WTC11 (cell line): ENCODE measurements at regions not wholly inside any gene's neighbourhood (a gene's known extent, or its start where the extent isn't known, plus 50 kb on each side); places are given as distances from the start of the nearest gene placed in this dataset.

ENCODE experiments used
- ATAC-seq: fragments of 200-7000 bp; cut with Tn5 transposase; 2 replicates; pipeline ENCODE4 v1.10.0; 2021; ENCODE audit warnings: mild to moderate bottlenecking, moderate library complexity
- CTCF ChIA-PET: fragments of 300-600 bp; sonication (Branson Sonifier 250); formaldehyde crosslinking; loops from one replicate; lab custom pipeline; 2021; ENCODE audit warnings: antibody characterized with exemption; lab: Charles Lee
- POLR2A ChIA-PET: fragments of 350-600 bp; sonication (Branson Sonifier 250); formaldehyde crosslinking; loops from one replicate; lab custom pipeline; 2021; ENCODE audit warnings: antibody characterized with exemption; lab: Charles Lee
- DNase-seq: peaks from one replicate; pipeline ENCODE4 v3.0.0; 2021; ENCODE audit warnings: low spot score
- H3K27ac Mint-ChIP-seq: 2 replicates; pipeline ENCODE4 v1.8.0; 2021; ENCODE audit warnings: mixed read lengths
- H3K27me3 Mint-ChIP-seq: 2 replicates; pipeline ENCODE4 v1.8.0; 2021; ENCODE audit warnings: low read depth, mild to moderate bottlenecking, moderate library complexity, mixed read lengths
- H3K36me3 Mint-ChIP-seq: 2 replicates; pipeline ENCODE4 v1.8.0; 2021; ENCODE audit warnings: mixed read lengths
- H3K4me1 Mint-ChIP-seq: 2 replicates; pipeline ENCODE4 v1.8.0; 2022; ENCODE audit warnings: mixed read lengths
- H3K4me3 Mint-ChIP-seq: 2 replicates; pipeline ENCODE4 v1.8.0; 2021; ENCODE audit warnings: mild to moderate bottlenecking, moderate library complexity, mixed read lengths
- H3K9me3 Mint-ChIP-seq: 2 replicates; pipeline ENCODE4 v1.8.0; 2021; ENCODE audit warnings: mixed read lengths
- ATF6 ChIP-seq: sonication (generic); formaldehyde crosslinking; IDR thresholded peaks from 2 replicates; pipeline ENCODE4 v1.8.1; 2023; ENCODE audit warnings: mild to moderate bottlenecking, missing genetic modification reagents
- E2F5 ChIP-seq: sonication (generic); formaldehyde crosslinking; IDR thresholded peaks from 2 replicates; pipeline ENCODE4 v1.8.1; 2022; ENCODE audit warnings: mild to moderate bottlenecking, moderate library complexity, missing genetic modification reagents
- ERG ChIP-seq: fragments of 250-450 bp; sonication (Bioruptor Pico); IDR thresholded peaks from 2 replicates; pipeline ENCODE4 v1.8.0; 2021; ENCODE audit warnings: mild to moderate bottlenecking
- FOXK1 ChIP-seq: sonication (generic); formaldehyde crosslinking; IDR thresholded peaks from 2 replicates; pipeline ENCODE4 v1.8.0; 2022; ENCODE audit warnings: mild to moderate bottlenecking, moderate library complexity, missing genetic modification reagents
- JAZF1 ChIP-seq: fragments of 250-450 bp; sonication (Bioruptor Pico); IDR thresholded peaks from 2 replicates; pipeline ENCODE4 v1.9.0; 2021; ENCODE audit warnings: moderate library complexity, mild to moderate bottlenecking, inconsistent platforms
- MYBL2 ChIP-seq: sonication (generic); formaldehyde crosslinking; IDR thresholded peaks from 2 replicates; pipeline ENCODE4 v1.8.1; 2023; ENCODE audit warnings: mild to moderate bottlenecking, moderate library complexity, missing genetic modification reagents
- OVOL2 ChIP-seq: fragments of 250-450 bp; sonication (Bioruptor Pico); IDR thresholded peaks from 2 replicates; pipeline ENCODE4 v1.9.0; 2021; ENCODE audit warnings: mild to moderate bottlenecking, borderline replicate concordance
- SMAD4 ChIP-seq: sonication (generic); formaldehyde crosslinking; IDR thresholded peaks from 2 replicates; pipeline ENCODE4 v1.8.0; 2022; ENCODE audit warnings: mild to moderate bottlenecking, missing genetic modification reagents
- STAT6 ChIP-seq: sonication (generic); formaldehyde crosslinking; conservative IDR thresholded peaks from 2 replicates; pipeline ENCODE4 v1.8.1; 2023; ENCODE audit warnings: mild to moderate bottlenecking, low read depth, missing genetic modification reagents, moderate library complexity
- USF1 ChIP-seq: sonication (generic); formaldehyde crosslinking; IDR thresholded peaks from 2 replicates; pipeline ENCODE4 v1.8.0; 2022; ENCODE audit warnings: mild to moderate bottlenecking, missing genetic modification reagents
- ZBTB21 ChIP-seq: sonication (generic); formaldehyde crosslinking; IDR thresholded peaks from 2 replicates; pipeline ENCODE4 v1.8.1; 2023; ENCODE audit warnings: mild to moderate bottlenecking, missing genetic modification reagents, borderline replicate concordance
- ZBTB43 ChIP-seq: sonication (generic); formaldehyde crosslinking; IDR thresholded peaks from 2 replicates; pipeline ENCODE4 v1.8.1; 2023; ENCODE audit warnings: mild to moderate bottlenecking, missing genetic modification reagents
- ZNF232 ChIP-seq: sonication (generic); formaldehyde crosslinking; IDR thresholded peaks from 2 replicates; pipeline ENCODE4 v1.8.0; 2022; ENCODE audit warnings: mild to moderate bottlenecking, missing genetic modification reagents
- ZNF416 ChIP-seq: fragments of 250-450 bp; sonication (Bioruptor Pico); IDR thresholded peaks from 2 replicates; pipeline ENCODE4 v1.9.0; 2021; ENCODE audit warnings: mild to moderate bottlenecking, inconsistent platforms
- ZNF425 ChIP-seq: fragments of 250-450 bp; sonication (Bioruptor Pico); conservative IDR thresholded peaks from 2 replicates; pipeline ENCODE4 v1.9.0; 2021; ENCODE audit warnings: mild to moderate bottlenecking
- ZNF512 ChIP-seq: sonication (generic); formaldehyde crosslinking; IDR thresholded peaks from 2 replicates; pipeline ENCODE4 v1.8.1; 2022; ENCODE audit warnings: missing genetic modification reagents, borderline replicate concordance

- ATAC-seq (no peak), DNase-seq (no peak)
- Mint-ChIP-seq H3K4me3 (no peak overlapping the region), H3K36me3 (peaks cover 4% of the 10 kb centered on the region; the same call in 1 of the 2 replicates), H3K4me1 (peaks cover 42% of the 10 kb centered on the region), H3K9me3 (peaks cover 5% of the 10 kb centered on the region), H3K27ac (no peak overlapping the region), H3K27me3 (no peaks in the 10 kb centered on the region)
- ChIA-PET POLR2A (no interaction called here), CTCF (no interaction called here)
- no peak for TF ChIP-seq ZBTB21 (CRISPR knock-in tag)
- TF ChIP-seq MYBL2 (CRISPR knock-in tag): no peak
- no peak for TF ChIP-seq E2F5 (CRISPR knock-in tag)
- TF ChIP-seq ZNF425 (CRISPR knock-in tag): no peak
- no peak for TF ChIP-seq ZNF512 (CRISPR knock-in tag)
- no peak for TF ChIP-seq ZNF232 (CRISPR knock-in tag)
- TF ChIP-seq JAZF1 (CRISPR knock-in tag): no peak
- no peak for TF ChIP-seq OVOL2 (CRISPR knock-in tag)
- TF ChIP-seq SMAD4 (CRISPR knock-in tag): no peak
- no peak for TF ChIP-seq FOXK1 (CRISPR knock-in tag)
- TF ChIP-seq STAT6: no peak
- no peak for TF ChIP-seq ERG (CRISPR knock-in tag)
- TF ChIP-seq ATF6 (CRISPR knock-in tag): no peak
- no peak for TF ChIP-seq ZNF416 (CRISPR knock-in tag)
- TF ChIP-seq USF1 (CRISPR knock-in tag): no peak
- TF ChIP-seq ZBTB43: no peak
Observed at GRCh38 chr4:152062936-152063620, 302.3 kb upstream of the GATB start.
